Osteoblast (primary cell): ENCODE measurements at regions not wholly inside any gene's neighbourhood (a gene's known extent, or its start where the extent isn't known, plus 50 kb on each side); places are given as distances from the start of the nearest gene placed in this dataset.

Experiments
- DNase-seq: peaks from one replicate; pipeline ENCODE4 v3.0.0; 2011; ENCODE audit warnings: low spot score, mixed read lengths; ENCODE audit not compliant: insufficient read length; ENCODE audit errors: missing footprints
- H2AFZ ChIP-seq: 2 replicates; pipeline ENCODE4 v1.6.0; 2011; ENCODE audit warnings: mild to moderate bottlenecking, low read length
- H3K27ac ChIP-seq: 2 replicates; pipeline ENCODE4 v1.5.1; 2011; ENCODE audit warnings: mild to moderate bottlenecking, low read depth, low read length, moderate library complexity
- H3K27me3 ChIP-seq: 2 replicates; pipeline ENCODE4 v1.6.0; 2012; ENCODE audit warnings: mild to moderate bottlenecking, control low read depth, inconsistent platforms, low read length, moderate library complexity; ENCODE audit not compliant: insufficient read depth
- H3K36me3 ChIP-seq: 2 replicates; pipeline ENCODE4 v1.5.1; 2011; ENCODE audit warnings: mild to moderate bottlenecking, low read length, control low read depth, moderate library complexity; ENCODE audit not compliant: insufficient read depth
- H3K4me1 ChIP-seq: 2 replicates; pipeline ENCODE4 v1.5.1; 2011; ENCODE audit warnings: mild to moderate bottlenecking, low read length, control low read depth, moderate library complexity; ENCODE audit not compliant: insufficient read depth
- H3K4me2 ChIP-seq: 2 replicates; pipeline ENCODE4 v1.6.0; 2011; ENCODE audit warnings: mild to moderate bottlenecking, low read length; ENCODE audit not compliant: insufficient read depth
- H3K4me3 ChIP-seq: fragments of 200-600 bp; sonication (generic); 3 replicates; pipeline ENCODE4 v1.5.1; 2012; ENCODE audit warnings: mild to moderate bottlenecking, low read length, inconsistent platforms; ENCODE audit not compliant: insufficient read depth
- H3K79me2 ChIP-seq: 2 replicates; pipeline ENCODE4 v1.6.0; 2012; ENCODE audit warnings: mild to moderate bottlenecking, low read length, control low read depth, inconsistent platforms; ENCODE audit not compliant: insufficient read depth
- H3K9me3 ChIP-seq: 2 replicates; pipeline ENCODE4 v1.5.1; 2011; ENCODE audit warnings: low read depth, low read length, control low read depth
- H4K20me1 ChIP-seq: 2 replicates; pipeline ENCODE4 v1.6.0; 2012; ENCODE audit warnings: mild to moderate bottlenecking, low read length, control low read depth; ENCODE audit not compliant: insufficient read depth
- CTCF ChIP-seq: IDR thresholded peaks from 2 replicates; pipeline ENCODE4 v1.5.1; 2011; ENCODE audit warnings: mild to moderate bottlenecking, low read depth, low read length, moderate library complexity; ENCODE audit errors: extremely low read depth

GRCh38 chr5:136710834-136711233 lies 345.5 kb upstream of the TRPC7 start:
- Histone ChIP-seq H3K9me3 (no peaks in the 10 kb centered on the region), H3K79me2 (no peaks in the 10 kb centered on the region), H3K4me3 (no peak overlapping the region), H3K4me1 (no peaks in the 10 kb centered on the region), H3K36me3 (no peaks in the 10 kb centered on the region), H4K20me1 (no peaks in the 10 kb centered on the region), H2AFZ (no peak overlapping the region), H3K27me3 (peaks cover 2% of the 10 kb centered on the region), H3K4me2 (no peak overlapping the region), H3K27ac (no peak overlapping the region)
- TF ChIP-seq CTCF, result no peak
- DNase-seq, result no peak

- Histone ChIP-seq H3K4me3 (no peak overlapping the region), H2AFZ (no peak overlapping the region), H3K27me3 (peaks cover 6% of the 10 kb centered on the region), H4K20me1 (no peaks in the 10 kb centered on the region), H3K79me2 (no peaks in the 10 kb centered on the region), H3K36me3 (no peaks in the 10 kb centered on the region), H3K27ac (no peak overlapping the region), H3K4me1 (no peaks in the 10 kb centered on the region), H3K9me3 (no peaks in the 10 kb centered on the region), H3K4me2 (no peak overlapping the region)
- DNase-seq, result no peak
- TF ChIP-seq CTCF, result no peak
Measured at GRCh38 chr5:136703706-136704105, 338.4 kb upstream of the TRPC7 start.

- Histone ChIP-seq H2AFZ (no peak overlapping the region), H3K79me2 (no peaks in the 10 kb centered on the region), H3K27me3 (peaks cover 6% of the 10 kb centered on the region), H3K4me1 (no peaks in the 10 kb centered on the region), H3K4me2 (no peak overlapping the region), H3K9me3 (no peaks in the 10 kb centered on the region), H3K36me3 (no peaks in the 10 kb centered on the region), H3K4me3 (no peak overlapping the region), H4K20me1 (no peaks in the 10 kb centered on the region), H3K27ac (no peak overlapping the region)
- no peak for TF ChIP-seq CTCF
- no peak for DNase-seq
Measured at GRCh38 chr5:136703036-136703435, 337.7 kb upstream of the TRPC7 start.

GRCh38 chr5:136701191-136701590 lies 335.8 kb upstream of the TRPC7 start:
- TF ChIP-seq CTCF, result no peak
- no peak for DNase-seq
- H4K20me1 ChIP-seq, result no peaks in the 10 kb centered on the region
- H3K4me2 ChIP-seq, result no peak overlapping the region
- no peaks in the 10 kb centered on the region for H3K4me1 ChIP-seq
- no peaks in the 10 kb centered on the region for H3K36me3 ChIP-seq
- H3K79me2 ChIP-seq, result no peaks in the 10 kb centered on the region
- peaks cover 10% of the 10 kb centered on the region for H3K27me3 ChIP-seq
- H3K4me3 ChIP-seq, result no peak overlapping the region
- no peak overlapping the region for H3K27ac ChIP-seq
- H3K9me3 ChIP-seq, result no peaks in the 10 kb centered on the region
- H2AFZ ChIP-seq, result no peak overlapping the region
